IMR-90 (cell line): ENCODE measurements at regions not wholly inside any gene's neighbourhood (a gene's known extent, or its start where the extent isn't known, plus 50 kb on each side); places are given as distances from the start of the nearest gene placed in this dataset.
"Not testable (repeated sequence)": the region's sequence is repeated elsewhere in the genome, so short reads cannot be mapped to it uniquely, and the experiment has no call there.

Experiments used
- ATAC-seq: fragments of 200-7000 bp; cut with Tn5 transposase; 2 replicates; pipeline ENCODE4 v1.9.1; 2020; ENCODE audit warnings: low read depth, mild to moderate bottlenecking, moderate library complexity
- BruUV-seq: library from RNA; stranded (reverse); fragments of 400-500 nt; replicated peaks from 2 replicates; lab custom pipeline; 2021; lab: Mats Ljungman, UMichigan
- CTCF ChIA-PET: fragments of 300-600 bp; formaldehyde crosslinking; extraction: SDS; loops from one replicate; lab custom pipeline; 2021; ENCODE audit warnings: antibody characterized with exemption; lab: Yijun Ruan, JAX
- POLR2A ChIA-PET: fragments of 300-600 bp; sonication (Branson Sonifier 250); formaldehyde crosslinking; loops from one replicate; lab custom pipeline; 2022; ENCODE audit warnings: antibody characterized with exemption; ENCODE audit not compliant: unreplicated experiment; lab: Charles Lee
- DNase-seq: peaks from one replicate; pipeline ENCODE4 v3.0.0; 2013
- H2AFZ ChIP-seq: replicated peaks from 2 replicates; pipeline ENCODE3; 2013; ENCODE audit warnings: low read length, mild to moderate bottlenecking; ENCODE audit not compliant: poor library complexity
- H2AK5ac ChIP-seq: 2 replicates; pipeline ENCODE4 v1.6.1; 2013; ENCODE audit warnings: low read depth, low read length, inconsistent platforms
- H2AK9ac ChIP-seq: replicated peaks from 2 replicates; pipeline ENCODE3; 2013; ENCODE audit warnings: mild to moderate bottlenecking, low read depth, low read length, moderate library complexity; ENCODE audit not compliant: poor library complexity
- H2BK120ac ChIP-seq: 2 replicates; pipeline ENCODE4 v1.6.1; 2013; ENCODE audit warnings: low read depth, low read length, inconsistent platforms
- H2BK15ac ChIP-seq: 3 replicates; pipeline ENCODE4 v1.6.1; 2013; ENCODE audit warnings: low read depth, low read length, inconsistent platforms
- H2BK20ac ChIP-seq: 2 replicates; pipeline ENCODE4 v1.6.1; 2013; ENCODE audit warnings: low read depth, mild to moderate bottlenecking, inconsistent platforms, low read length, moderate library complexity
- H2BK5ac ChIP-seq: 2 replicates; pipeline ENCODE4 v1.6.1; 2013; ENCODE audit warnings: mild to moderate bottlenecking, low read depth, low read length, inconsistent platforms; ENCODE audit not compliant: poor library complexity, severe bottlenecking
- H3K14ac ChIP-seq: replicated peaks from 2 replicates; pipeline ENCODE4 v1.6.1; 2013; ENCODE audit warnings: low read depth, low read length, inconsistent platforms
- H3K18ac ChIP-seq: 2 replicates; pipeline ENCODE4 v1.6.1; 2013; ENCODE audit warnings: low read depth, low read length, control low read depth
- H3K23ac ChIP-seq: 2 replicates; pipeline ENCODE4 v1.6.1; 2013; ENCODE audit warnings: low read depth, low read length, inconsistent platforms
- H3K27ac ChIP-seq: 2 replicates; pipeline ENCODE4 v1.5.1; 2013; ENCODE audit warnings: mild to moderate bottlenecking, control low read depth, low read length; ENCODE audit not compliant: insufficient read depth
- H3K27me3 ChIP-seq: 2 replicates; pipeline ENCODE4 v1.6.1; 2013; ENCODE audit warnings: low read length; ENCODE audit not compliant: control insufficient read depth, insufficient read depth
- H3K36me3 ChIP-seq: 2 replicates; pipeline ENCODE4 v1.6.1; 2013; ENCODE audit warnings: low read length, mixed read lengths; ENCODE audit not compliant: control insufficient read depth, insufficient read depth
- H3K4ac ChIP-seq: 2 replicates; pipeline ENCODE4 v1.6.1; 2013; ENCODE audit warnings: low read depth, low read length, inconsistent platforms
- H3K4me1 ChIP-seq: 2 replicates; pipeline ENCODE4 v1.6.1; 2013; ENCODE audit warnings: low read length, mixed read lengths; ENCODE audit not compliant: control insufficient read depth, insufficient read depth
- H3K4me2 ChIP-seq: 2 replicates; pipeline ENCODE4 v1.6.1; 2013; ENCODE audit warnings: low read depth, mild to moderate bottlenecking, control low read depth, low read length, moderate library complexity
- H3K4me3 ChIP-seq: 2 replicates; pipeline ENCODE4 v1.5.1; 2013; ENCODE audit warnings: low read depth, mild to moderate bottlenecking, control low read depth, low read length, moderate library complexity; ENCODE audit not compliant: insufficient read depth
- H3K56ac ChIP-seq: 2 replicates; pipeline ENCODE4 v1.6.1; 2013; ENCODE audit warnings: low read length, inconsistent platforms; ENCODE audit not compliant: insufficient read depth; ENCODE audit errors: extremely low read depth
- H3K79me1 ChIP-seq, 2 experiments: 2 replicates each; pipeline ENCODE4 v1.6.1; 2013; ENCODE audit warnings: low read length in 2 of 2, inconsistent platforms in 1 of 2, low read depth in 1 of 2
- H3K9ac ChIP-seq: 2 replicates; pipeline ENCODE4 v1.6.1; 2013; ENCODE audit warnings: low read depth, low read length, control low read depth
- H3K9me1 ChIP-seq: 2 replicates; pipeline ENCODE4 v1.6.1; 2013; ENCODE audit warnings: low read length, inconsistent platforms; ENCODE audit not compliant: insufficient read depth
- H3K9me3 ChIP-seq: 2 replicates; pipeline ENCODE4 v1.6.1; 2013; ENCODE audit warnings: low read length; ENCODE audit not compliant: control insufficient read depth, insufficient read depth
- H4K20me1 ChIP-seq: 2 replicates; pipeline ENCODE4 v1.6.1; 2013; ENCODE audit warnings: low read length, inconsistent platforms; ENCODE audit not compliant: insufficient read depth
- H4K5ac ChIP-seq: 2 replicates; pipeline ENCODE4 v1.6.1; 2013; ENCODE audit warnings: mild to moderate bottlenecking, low read depth, low read length, control low read depth
- H4K8ac ChIP-seq, 2 experiments: 2 replicates each; pipeline ENCODE4 v1.6.1; 2013; ENCODE audit warnings: low read depth in 2 of 2, low read length in 2 of 2, control low read depth in 1 of 2, inconsistent platforms in 1 of 2
- H4K91ac ChIP-seq: 2 replicates; pipeline ENCODE4 v1.6.1; 2013; ENCODE audit warnings: low read depth, low read length, inconsistent platforms; ENCODE audit not compliant: insufficient read depth
- WGBS, 2 experiments: methylation state at CpG; one replicate each; pipeline versions ENCODE4 v1.1.5 to v1.1.7; 2013; ENCODE audit warnings: missing lambda C conversion rate in 2 of 2; ENCODE audit not compliant: insufficient read length in 1 of 2; ENCODE audit errors: extremely low coverage in 2 of 2; 5-methylcytosine and 5-hydroxymethylcytosine counted together
- dilution Hi-C: fragments of 300-500 bp; cut with HindIII; formaldehyde crosslinking; loops from one replicate; pipeline ENCODE4 v1.14.3; 2018; ENCODE audit warnings: low sequenced_read_pairs; ENCODE audit not compliant: unreplicated experiment
- in situ Hi-C: fragments of 300-500 bp; cut with MboI; formaldehyde crosslinking; loops from 3 replicates; pipeline ENCODE4 v1.14.3; 2019; ENCODE audit warnings: low sequenced_read_pairs, inconsistent platforms, mixed read lengths
- intact Hi-C: fragments of 100-400 bp; cut with micrococcal nuclease; formaldehyde crosslinking; loops from 2 replicates; pipeline ENCODE4 v1.10.0; 2022

GRCh38 chr5:82714732-82715131, 362.5 kb downstream of the TMEM167A start:
- CTCF ChIA-PET, result interaction anchor here (0.7 kb wide), 1 partner anchor 200 kb away, joined by 3 read pairs; no protein-coding TSS in a partner anchor
- H3K79me1 ChIP-seq, H3K56ac ChIP-seq, H3K9me1 ChIP-seq, ATAC-seq, H3K4me1 ChIP-seq, H4K20me1 ChIP-seq, H3K27ac ChIP-seq, H3K4ac ChIP-seq, H4K5ac ChIP-seq, BruUV-seq, H2BK5ac ChIP-seq, H3K4me3 ChIP-seq, H3K9me3 ChIP-seq, H3K4me2 ChIP-seq, H3K14ac ChIP-seq, H4K8ac ChIP-seq, H3K18ac ChIP-seq, in situ Hi-C loops, H3K23ac ChIP-seq, H2BK20ac ChIP-seq, intact Hi-C loops, H3K9ac ChIP-seq, H2AK5ac ChIP-seq, DNase-seq, H2AK9ac ChIP-seq, H3K36me3 ChIP-seq, H2BK15ac ChIP-seq, dilution Hi-C loops, POLR2A ChIA-PET, H2AFZ ChIP-seq, H4K91ac ChIP-seq, H3K27me3 ChIP-seq, H2BK120ac ChIP-seq: not testable (repeated sequence)
- WGBS, 2 experiments, result 78% methylated on average over 5 of the region's 21 CpGs; no CpG with 5 or more reads in 1 of the 2 experiments
